Fibroblast of the aortic adventitia (primary cell): ENCODE measurements at regions not wholly inside any gene's neighbourhood (a gene's known extent, or its start where the extent isn't known, plus 50 kb on each side); places are given as distances from the start of the nearest gene placed in this dataset.
"Not testable (repeated sequence)": the region's sequence is repeated elsewhere in the genome, so short reads cannot be mapped to it uniquely, and the experiment has no call there.

Experiments used
- DNase-seq: peaks from one replicate; pipeline ENCODE4 v3.0.0-alpha.2; 2010; ENCODE audit warnings: low read depth
- H3K4me3 ChIP-seq: 2 replicates; pipeline ENCODE4 v1.5.1; 2011; ENCODE audit warnings: low read depth, mild to moderate bottlenecking, control low read depth, low read length, moderate library complexity
- TF ChIP-seq, protein P1 (sequence below): IDR thresholded peaks from 2 replicates; pipeline ENCODE4 v1.5.1; 2011; ENCODE audit warnings: mild to moderate bottlenecking, low read length, control low read depth, inconsistent platforms; ENCODE audit not compliant: insufficient read depth

- H3K4me3 ChIP-seq: no peak overlapping the region
- TF ChIP-seq, protein P1, sequence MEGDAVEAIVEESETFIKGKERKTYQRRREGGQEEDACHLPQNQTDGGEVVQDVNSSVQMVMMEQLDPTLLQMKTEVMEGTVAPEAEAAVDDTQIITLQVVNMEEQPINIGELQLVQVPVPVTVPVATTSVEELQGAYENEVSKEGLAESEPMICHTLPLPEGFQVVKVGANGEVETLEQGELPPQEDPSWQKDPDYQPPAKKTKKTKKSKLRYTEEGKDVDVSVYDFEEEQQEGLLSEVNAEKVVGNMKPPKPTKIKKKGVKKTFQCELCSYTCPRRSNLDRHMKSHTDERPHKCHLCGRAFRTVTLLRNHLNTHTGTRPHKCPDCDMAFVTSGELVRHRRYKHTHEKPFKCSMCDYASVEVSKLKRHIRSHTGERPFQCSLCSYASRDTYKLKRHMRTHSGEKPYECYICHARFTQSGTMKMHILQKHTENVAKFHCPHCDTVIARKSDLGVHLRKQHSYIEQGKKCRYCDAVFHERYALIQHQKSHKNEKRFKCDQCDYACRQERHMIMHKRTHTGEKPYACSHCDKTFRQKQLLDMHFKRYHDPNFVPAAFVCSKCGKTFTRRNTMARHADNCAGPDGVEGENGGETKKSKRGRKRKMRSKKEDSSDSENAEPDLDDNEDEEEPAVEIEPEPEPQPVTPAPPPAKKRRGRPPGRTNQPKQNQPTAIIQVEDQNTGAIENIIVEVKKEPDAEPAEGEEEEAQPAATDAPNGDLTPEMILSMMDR: no peak
- DNase-seq: no peak
Measured at GRCh38 chr17:69690531-69690930, 276.0 kb downstream of the MAP2K6 start.

DNA sequence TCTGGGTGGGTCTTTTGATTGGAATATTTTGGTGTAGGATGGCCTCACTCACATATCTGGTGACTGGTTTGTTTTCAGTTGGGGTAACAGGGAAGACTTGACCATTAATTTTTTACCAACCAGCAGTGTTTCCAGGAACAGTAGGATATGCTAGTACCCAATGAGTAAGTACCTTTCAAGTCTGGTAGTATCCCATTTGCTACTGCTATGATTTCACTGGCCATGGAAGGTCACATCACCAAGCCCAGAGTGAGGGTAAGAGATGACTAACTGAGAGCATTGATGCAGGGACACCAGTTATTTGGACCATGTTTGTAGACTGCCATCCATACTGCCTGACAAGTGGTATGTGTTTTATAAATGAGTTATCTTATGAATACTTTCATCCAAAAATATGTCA is 277.7 kb downstream of the MAP2K6 start:
- TF ChIP-seq, protein P1: no peak
- no peak overlapping the region for H3K4me3 ChIP-seq
- no peak for DNase-seq

DNA sequence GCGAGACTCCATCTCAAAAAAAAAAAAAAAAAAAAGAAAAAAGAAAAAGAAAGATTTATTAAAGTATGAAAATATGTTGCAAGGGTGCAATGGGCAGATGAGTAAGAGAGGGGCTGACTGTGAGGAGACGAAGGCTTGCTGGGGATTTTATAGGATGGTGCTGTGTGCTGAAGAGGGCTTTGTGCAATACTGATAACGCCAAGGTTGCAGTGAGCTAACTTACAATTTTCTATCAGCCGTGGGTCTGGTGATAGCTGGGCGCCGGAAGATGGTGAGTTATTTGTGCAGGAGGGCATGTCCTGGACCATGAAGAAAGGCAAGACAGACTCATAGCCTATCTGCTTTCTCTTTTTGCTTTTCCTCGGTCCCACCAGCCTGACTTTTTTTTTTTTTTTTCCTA is 281.1 kb downstream of the MAP2K6 start:
- no peak overlapping the region for H3K4me3 ChIP-seq
- TF ChIP-seq, protein P1: no peak
- DNase-seq: no peak

DNA sequence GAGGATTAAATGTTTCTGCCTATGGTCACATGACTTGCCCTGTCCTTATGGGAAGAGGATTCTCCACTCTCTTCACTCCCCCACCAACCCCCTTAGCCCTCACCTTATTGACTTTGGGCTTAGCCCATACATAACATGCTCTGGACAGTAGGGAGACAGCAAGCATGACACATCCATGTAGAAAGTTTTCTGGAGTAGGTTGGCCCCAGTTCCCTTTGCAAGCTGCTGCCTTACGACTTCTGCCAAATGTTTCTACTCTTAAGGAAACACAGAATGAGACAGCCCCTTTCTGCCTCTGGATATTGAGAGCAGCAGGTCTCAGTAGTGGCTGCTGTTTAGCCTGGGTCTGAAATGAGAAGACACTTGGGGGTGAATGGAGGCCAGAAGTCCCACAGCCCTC is 282.2 kb downstream of the MAP2K6 start:
- H3K4me3 ChIP-seq: no peak overlapping the region
- TF ChIP-seq, protein P1: no peak
- DNase-seq: peak; percentile 51

- DNase-seq, H3K4me3 ChIP-seq: not testable (repeated sequence)
Measured at GRCh38 chr17:69698352-69698751, 283.9 kb downstream of the MAP2K6 start.

DNA sequence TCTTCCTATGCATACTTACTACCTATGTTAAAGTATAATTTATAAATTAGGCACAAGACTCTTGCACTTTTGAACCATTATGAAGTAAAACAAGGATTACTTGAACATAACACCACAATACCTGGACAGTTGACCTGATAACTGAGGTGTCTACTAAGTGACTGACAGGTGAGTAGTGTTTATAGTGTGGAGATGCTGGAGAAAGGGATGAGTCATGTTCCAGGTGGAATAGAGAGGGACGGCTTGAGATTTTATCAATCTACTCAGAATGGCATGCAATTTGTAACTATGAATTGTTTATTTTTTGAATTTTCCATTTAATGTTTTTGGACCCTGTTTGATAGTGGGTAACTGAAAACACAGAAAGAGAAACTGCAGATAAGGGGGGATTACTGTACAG is 287.6 kb downstream of the MAP2K6 start:
- TF ChIP-seq, protein P1: no peak
- DNase-seq: no peak
- no peak overlapping the region for H3K4me3 ChIP-seq

DNA sequence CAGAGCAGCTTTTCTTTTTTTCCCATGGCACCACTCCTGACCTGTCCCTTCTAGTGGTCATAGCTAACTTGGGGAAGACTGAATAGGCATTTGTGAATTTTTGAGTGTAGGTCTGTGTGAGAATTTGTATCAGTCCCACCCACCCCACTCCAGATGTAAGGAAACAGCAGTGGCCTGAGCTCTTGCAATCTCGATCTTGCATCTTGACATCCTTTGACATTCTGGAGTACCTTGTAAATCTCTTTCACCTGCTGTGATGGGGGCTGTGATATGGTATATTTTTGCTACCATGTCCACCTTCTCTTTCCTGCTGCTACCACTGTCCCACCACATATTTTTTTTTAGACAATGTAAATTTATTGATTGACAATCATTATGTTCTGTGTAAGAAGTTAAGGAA is 289.3 kb downstream of the MAP2K6 start:
- no peak overlapping the region for H3K4me3 ChIP-seq
- DNase-seq: no peak
- TF ChIP-seq, protein P1: no peak
